ENCODE measurements at regions not wholly inside any gene's neighbourhood (a gene's known extent, or its start where the extent isn't known, plus 50 kb on each side); places are given as distances from the start of the nearest gene placed in this dataset.

DNA sequence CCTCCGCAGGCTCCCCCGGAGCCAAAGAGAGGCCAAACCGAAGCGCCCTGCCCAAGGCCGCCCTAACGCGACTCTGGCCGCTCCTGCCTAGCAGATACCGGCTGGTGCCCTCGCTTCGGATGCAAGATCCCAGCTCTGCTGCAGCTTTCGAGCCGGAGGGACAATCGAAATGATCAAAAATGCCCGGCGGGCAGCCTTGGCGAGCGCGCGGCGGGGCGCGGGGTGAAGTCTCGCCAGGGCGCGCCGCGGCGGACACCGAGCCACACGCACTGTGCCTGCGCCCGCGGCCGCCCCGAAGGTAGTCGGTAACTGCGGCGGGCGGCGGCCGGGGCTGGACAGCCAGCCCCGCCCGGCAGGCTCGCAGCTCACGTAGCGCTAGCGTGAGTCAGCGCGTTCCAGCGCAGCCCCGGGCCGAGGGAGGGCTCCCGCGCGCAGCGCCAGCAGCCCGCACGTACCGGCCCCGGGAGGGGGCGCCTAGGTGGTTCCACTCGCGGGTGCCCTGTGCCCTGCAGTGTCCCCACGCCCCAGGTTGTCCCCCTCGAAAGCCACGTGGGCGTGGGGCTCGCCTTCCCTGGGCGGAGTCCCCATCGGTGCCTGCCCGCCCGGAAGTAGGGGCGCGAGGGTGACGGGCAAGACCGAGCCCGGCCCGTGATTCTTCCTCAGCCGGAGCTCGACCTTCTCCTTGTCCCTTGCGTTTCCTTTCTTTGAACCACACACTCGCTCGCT lies 109.2 kb upstream of the EGLN3 start (continued):
- TF ChIP-seq, protein P1, sequence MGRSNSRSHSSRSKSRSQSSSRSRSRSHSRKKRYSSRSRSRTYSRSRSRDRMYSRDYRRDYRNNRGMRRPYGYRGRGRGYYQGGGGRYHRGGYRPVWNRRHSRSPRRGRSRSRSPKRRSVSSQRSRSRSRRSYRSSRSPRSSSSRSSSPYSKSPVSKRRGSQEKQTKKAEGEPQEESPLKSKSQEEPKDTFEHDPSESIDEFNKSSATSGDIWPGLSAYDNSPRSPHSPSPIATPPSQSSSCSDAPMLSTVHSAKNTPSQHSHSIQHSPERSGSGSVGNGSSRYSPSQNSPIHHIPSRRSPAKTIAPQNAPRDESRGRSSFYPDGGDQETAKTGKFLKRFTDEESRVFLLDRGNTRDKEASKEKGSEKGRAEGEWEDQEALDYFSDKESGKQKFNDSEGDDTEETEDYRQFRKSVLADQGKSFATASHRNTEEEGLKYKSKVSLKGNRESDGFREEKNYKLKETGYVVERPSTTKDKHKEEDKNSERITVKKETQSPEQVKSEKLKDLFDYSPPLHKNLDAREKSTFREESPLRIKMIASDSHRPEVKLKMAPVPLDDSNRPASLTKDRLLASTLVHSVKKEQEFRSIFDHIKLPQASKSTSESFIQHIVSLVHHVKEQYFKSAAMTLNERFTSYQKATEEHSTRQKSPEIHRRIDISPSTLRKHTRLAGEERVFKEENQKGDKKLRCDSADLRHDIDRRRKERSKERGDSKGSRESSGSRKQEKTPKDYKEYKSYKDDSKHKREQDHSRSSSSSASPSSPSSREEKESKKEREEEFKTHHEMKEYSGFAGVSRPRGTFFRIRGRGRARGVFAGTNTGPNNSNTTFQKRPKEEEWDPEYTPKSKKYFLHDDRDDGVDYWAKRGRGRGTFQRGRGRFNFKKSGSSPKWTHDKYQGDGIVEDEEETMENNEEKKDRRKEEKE (IDR thresholded peaks at IDR 0.05; ENCODE audit: borderline replicate concordance in 1 of 2, control insufficient read depth in 1 of 2, low read depth in 2 of 2, low read length in 1 of 2): 0 out of 4 replicates have a peak, but pooled peaks of 1 of the 2 experiments have one; percentile 49
- TF ChIP-seq, protein P2, sequence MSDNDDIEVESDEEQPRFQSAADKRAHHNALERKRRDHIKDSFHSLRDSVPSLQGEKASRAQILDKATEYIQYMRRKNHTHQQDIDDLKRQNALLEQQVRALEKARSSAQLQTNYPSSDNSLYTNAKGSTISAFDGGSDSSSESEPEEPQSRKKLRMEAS (CRISPR knock-in tag; IDR thresholded peaks at IDR 0.05): peak; percentile 69
- TF ChIP-seq ZFPM2 (CRISPR knock-in tag; IDR thresholded peaks at IDR 0.05): no peak
- TF ChIP-seq KAT2B (IDR thresholded peaks at IDR 0.05; ENCODE audit: low read depth, low read length): peak; percentile 63
- TF ChIP-seq HMGN3 (IDR thresholded peaks at IDR 0.05; ENCODE audit: borderline replicate concordance, extremely low read depth, insufficient read length, low read depth, low read length): peak; percentile 85
- TF ChIP-seq KLF16 (IDR thresholded peaks at IDR 0.05): no peak
- TF ChIP-seq, protein P3, sequence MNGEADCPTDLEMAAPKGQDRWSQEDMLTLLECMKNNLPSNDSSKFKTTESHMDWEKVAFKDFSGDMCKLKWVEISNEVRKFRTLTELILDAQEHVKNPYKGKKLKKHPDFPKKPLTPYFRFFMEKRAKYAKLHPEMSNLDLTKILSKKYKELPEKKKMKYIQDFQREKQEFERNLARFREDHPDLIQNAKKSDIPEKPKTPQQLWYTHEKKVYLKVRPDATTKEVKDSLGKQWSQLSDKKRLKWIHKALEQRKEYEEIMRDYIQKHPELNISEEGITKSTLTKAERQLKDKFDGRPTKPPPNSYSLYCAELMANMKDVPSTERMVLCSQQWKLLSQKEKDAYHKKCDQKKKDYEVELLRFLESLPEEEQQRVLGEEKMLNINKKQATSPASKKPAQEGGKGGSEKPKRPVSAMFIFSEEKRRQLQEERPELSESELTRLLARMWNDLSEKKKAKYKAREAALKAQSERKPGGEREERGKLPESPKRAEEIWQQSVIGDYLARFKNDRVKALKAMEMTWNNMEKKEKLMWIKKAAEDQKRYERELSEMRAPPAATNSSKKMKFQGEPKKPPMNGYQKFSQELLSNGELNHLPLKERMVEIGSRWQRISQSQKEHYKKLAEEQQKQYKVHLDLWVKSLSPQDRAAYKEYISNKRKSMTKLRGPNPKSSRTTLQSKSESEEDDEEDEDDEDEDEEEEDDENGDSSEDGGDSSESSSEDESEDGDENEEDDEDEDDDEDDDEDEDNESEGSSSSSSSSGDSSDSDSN (IDR thresholded peaks at IDR 0.05; ENCODE audit: borderline replicate concordance in 1 of 2, low read depth in 2 of 2, low read length in 2 of 2): no peak; a peak in 1 of 4 replicates
- TF ChIP-seq SRSF3 (IDR thresholded peaks at IDR 0.05; ENCODE audit: insufficient read depth, low read length): no peak
- TF ChIP-seq KDM2B (CRISPR knock-in tag; IDR thresholded peaks at IDR 0.05): peak; percentile 45; the same call in 1 of the 2 replicates
- 0 out of 2 replicates have a peak, but pooled peaks have one; percentile 42 for TF ChIP-seq GABPB1 (CRISPR knock-in tag; IDR thresholded peaks at IDR 0.05)
- TF ChIP-seq KDM5B (IDR thresholded peaks at IDR 0.05; ENCODE audit: insufficient replicate concordance, low read depth, low read length): peak; percentile 30
- no peak for TF ChIP-seq ZNF668 (CRISPR knock-in tag; IDR thresholded peaks at IDR 0.05)
- TF ChIP-seq ZNF785 (CRISPR knock-in tag; IDR thresholded peaks at IDR 0.05): no peak
- TF ChIP-seq, protein P4, sequence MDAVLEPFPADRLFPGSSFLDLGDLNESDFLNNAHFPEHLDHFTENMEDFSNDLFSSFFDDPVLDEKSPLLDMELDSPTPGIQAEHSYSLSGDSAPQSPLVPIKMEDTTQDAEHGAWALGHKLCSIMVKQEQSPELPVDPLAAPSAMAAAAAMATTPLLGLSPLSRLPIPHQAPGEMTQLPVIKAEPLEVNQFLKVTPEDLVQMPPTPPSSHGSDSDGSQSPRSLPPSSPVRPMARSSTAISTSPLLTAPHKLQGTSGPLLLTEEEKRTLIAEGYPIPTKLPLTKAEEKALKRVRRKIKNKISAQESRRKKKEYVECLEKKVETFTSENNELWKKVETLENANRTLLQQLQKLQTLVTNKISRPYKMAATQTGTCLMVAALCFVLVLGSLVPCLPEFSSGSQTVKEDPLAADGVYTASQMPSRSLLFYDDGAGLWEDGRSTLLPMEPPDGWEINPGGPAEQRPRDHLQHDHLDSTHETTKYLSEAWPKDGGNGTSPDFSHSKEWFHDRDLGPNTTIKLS (IDR thresholded peaks at IDR 0.05; ENCODE audit: borderline replicate concordance, low read depth): peak; percentile 77; the same call in 1 of the 2 replicates
- TF ChIP-seq, protein P5, sequence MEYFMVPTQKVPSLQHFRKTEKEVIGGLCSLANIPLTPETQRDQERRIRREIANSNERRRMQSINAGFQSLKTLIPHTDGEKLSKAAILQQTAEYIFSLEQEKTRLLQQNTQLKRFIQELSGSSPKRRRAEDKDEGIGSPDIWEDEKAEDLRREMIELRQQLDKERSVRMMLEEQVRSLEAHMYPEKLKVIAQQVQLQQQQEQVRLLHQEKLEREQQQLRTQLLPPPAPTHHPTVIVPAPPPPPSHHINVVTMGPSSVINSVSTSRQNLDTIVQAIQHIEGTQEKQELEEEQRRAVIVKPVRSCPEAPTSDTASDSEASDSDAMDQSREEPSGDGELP (CRISPR knock-in tag; IDR thresholded peaks at IDR 0.05; ENCODE audit: borderline replicate concordance): peak; percentile 38; the same call in 1 of the 2 replicates
- no peak for TF ChIP-seq ZC3H8 (IDR thresholded peaks at IDR 0.05)
- TF ChIP-seq SMARCA4 (IDR thresholded peaks at IDR 0.05): 0 out of 2 replicates have a peak, but pooled peaks have one; percentile 12
- TF ChIP-seq FUS (optimal IDR thresholded peaks at IDR 0.05; ENCODE audit: low read depth, low read length): no peak
- TF ChIP-seq ZNF764 (CRISPR knock-in tag; IDR thresholded peaks at IDR 0.05; ENCODE audit: low read depth): no peak

Data from K562 (cell line).